ENCODE measurements at regions not wholly inside any gene's neighbourhood (a gene's known extent, or its start where the extent isn't known, plus 50 kb on each side); places are given as distances from the start of the nearest gene placed in this dataset.
A peak's percentile ranks its signal among the peaks of the same experiment; 100 is the strongest.

DNA sequence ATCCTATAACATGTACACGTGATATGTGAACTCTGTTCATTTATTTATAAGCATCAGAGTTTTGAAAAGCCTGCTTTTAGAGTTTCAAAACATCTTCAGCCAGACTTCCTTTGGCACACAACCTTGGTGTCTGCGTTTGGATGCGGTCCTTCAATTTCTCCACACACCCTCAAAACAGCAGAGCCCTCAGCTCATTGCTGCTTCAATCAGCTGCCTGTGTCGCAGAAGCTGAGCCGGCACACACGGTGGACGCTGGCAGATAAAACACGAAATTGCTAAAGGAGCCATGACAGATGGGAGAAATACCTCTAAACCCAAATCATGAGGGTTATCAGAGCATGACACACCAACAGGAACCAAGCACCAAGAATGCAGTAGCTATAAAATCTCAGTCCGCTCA is 396.4 kb upstream of the AKR1E2 start:
- DNase-seq (ENCODE audit: low spot score), result no peak
- 80% methylated on average over 9 of the region's 9 CpGs for WGBS
- TF ChIP-seq EGR1 (IDR thresholded peaks at IDR 0.05; ENCODE audit: low read depth in 2 of 2) (no peak), YY1 (IDR thresholded peaks at IDR 0.05) (no peak), ATF3 (IDR thresholded peaks at IDR 0.05) (no peak)
- TF ChIP-seq, protein P1, sequence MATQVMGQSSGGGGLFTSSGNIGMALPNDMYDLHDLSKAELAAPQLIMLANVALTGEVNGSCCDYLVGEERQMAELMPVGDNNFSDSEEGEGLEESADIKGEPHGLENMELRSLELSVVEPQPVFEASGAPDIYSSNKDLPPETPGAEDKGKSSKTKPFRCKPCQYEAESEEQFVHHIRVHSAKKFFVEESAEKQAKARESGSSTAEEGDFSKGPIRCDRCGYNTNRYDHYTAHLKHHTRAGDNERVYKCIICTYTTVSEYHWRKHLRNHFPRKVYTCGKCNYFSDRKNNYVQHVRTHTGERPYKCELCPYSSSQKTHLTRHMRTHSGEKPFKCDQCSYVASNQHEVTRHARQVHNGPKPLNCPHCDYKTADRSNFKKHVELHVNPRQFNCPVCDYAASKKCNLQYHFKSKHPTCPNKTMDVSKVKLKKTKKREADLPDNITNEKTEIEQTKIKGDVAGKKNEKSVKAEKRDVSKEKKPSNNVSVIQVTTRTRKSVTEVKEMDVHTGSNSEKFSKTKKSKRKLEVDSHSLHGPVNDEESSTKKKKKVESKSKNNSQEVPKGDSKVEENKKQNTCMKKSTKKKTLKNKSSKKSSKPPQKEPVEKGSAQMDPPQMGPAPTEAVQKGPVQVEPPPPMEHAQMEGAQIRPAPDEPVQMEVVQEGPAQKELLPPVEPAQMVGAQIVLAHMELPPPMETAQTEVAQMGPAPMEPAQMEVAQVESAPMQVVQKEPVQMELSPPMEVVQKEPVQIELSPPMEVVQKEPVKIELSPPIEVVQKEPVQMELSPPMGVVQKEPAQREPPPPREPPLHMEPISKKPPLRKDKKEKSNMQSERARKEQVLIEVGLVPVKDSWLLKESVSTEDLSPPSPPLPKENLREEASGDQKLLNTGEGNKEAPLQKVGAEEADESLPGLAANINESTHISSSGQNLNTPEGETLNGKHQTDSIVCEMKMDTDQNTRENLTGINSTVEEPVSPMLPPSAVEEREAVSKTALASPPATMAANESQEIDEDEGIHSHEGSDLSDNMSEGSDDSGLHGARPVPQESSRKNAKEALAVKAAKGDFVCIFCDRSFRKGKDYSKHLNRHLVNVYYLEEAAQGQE (IDR thresholded peaks at IDR 0.05), result no peak
- TF ChIP-seq, protein P2, sequence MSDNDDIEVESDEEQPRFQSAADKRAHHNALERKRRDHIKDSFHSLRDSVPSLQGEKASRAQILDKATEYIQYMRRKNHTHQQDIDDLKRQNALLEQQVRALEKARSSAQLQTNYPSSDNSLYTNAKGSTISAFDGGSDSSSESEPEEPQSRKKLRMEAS (IDR thresholded peaks at IDR 0.05), result no peak
- no peak overlapping the region for H3K4me3 ChIP-seq (ENCODE audit: low read depth in 1 of 3, low read length in 3 of 3)
- H3K36me3 ChIP-seq (ENCODE audit: control insufficient read depth in 4 of 4, insufficient read depth in 3 of 4, low read depth in 1 of 4, low read length in 3 of 4), result no peaks in the 10 kb centered on the region
- no peak overlapping the region for H3K27ac ChIP-seq (ENCODE audit: low read depth in 1 of 2, low read length in 2 of 2)
- peaks cover 0 to 2% (median 0%) of the 10 kb centered on the region in 4 donors for H3K27me3 ChIP-seq (ENCODE audit: control insufficient read depth in 4 of 4, insufficient read depth in 4 of 4, low read length in 3 of 4)
- H3K4me1 ChIP-seq (ENCODE audit: control insufficient read depth in 4 of 4, insufficient read depth in 4 of 4, low read length in 3 of 4), result no peaks in the 10 kb centered on the region
- H3K9me3 ChIP-seq (ENCODE audit: control insufficient read depth in 4 of 4, low read length in 3 of 4), result no peaks in the 10 kb centered on the region
- H3K9ac ChIP-seq (ENCODE audit: low read depth in 1 of 2, low read length in 2 of 2), result no peak overlapping the region

- Histone ChIP-seq H3K36me3 (ENCODE audit: control insufficient read depth in 4 of 4, insufficient read depth in 3 of 4, low read depth in 1 of 4, low read length in 3 of 4) (no peaks in the 10 kb centered on the region), H3K4me3 (ENCODE audit: low read depth in 1 of 3, low read length in 3 of 3) (no peak overlapping the region), H3K9me3 (ENCODE audit: control insufficient read depth in 4 of 4, low read length in 3 of 4) (no peaks in the 10 kb centered on the region), H3K27me3 (ENCODE audit: control insufficient read depth in 4 of 4, insufficient read depth in 4 of 4, low read length in 3 of 4) (peaks cover 0 to 2% (median 0%) of the 10 kb centered on the region in 4 donors), H3K4me1 (ENCODE audit: control insufficient read depth in 4 of 4, insufficient read depth in 4 of 4, low read length in 3 of 4) (no peaks in the 10 kb centered on the region), H3K27ac (ENCODE audit: low read depth in 1 of 2, low read length in 2 of 2) (no peak overlapping the region), H3K9ac (ENCODE audit: low read depth in 1 of 2, low read length in 2 of 2) (no peak overlapping the region)
- WGBS, result 65% methylated on average over 1 of the region's 1 CpG
- peak in 1 of 2 donors; percentile 13 for TF ChIP-seq RAD21 (IDR thresholded peaks at IDR 0.05)
- TF ChIP-seq, protein P2 (IDR thresholded peaks at IDR 0.05), result no peak
- DNase-seq (ENCODE audit: low spot score), result no peak
Observed at GRCh38 chr10:4427532-4427931, 398.5 kb upstream of the AKR1E2 start.

DNA sequence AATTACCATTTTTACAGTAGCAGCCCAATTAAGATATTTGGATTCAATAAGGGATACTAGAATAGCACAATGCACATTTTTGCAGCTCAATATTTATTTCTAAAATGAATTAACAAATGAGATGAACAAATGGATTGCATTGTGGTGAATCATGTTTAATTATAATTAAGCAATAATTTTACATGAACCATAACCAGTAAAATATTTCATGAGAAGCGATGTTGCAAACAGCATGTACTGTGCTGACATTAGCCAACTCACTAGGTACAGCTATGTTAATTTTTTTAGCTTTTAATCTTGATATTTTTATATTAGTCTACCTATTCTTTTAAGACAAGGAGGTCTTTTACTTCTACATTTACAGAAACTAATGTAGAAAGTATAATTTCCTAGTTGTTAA is 399.1 kb upstream of the AKR1E2 start:
- Histone ChIP-seq H3K27ac (ENCODE audit: low read depth in 1 of 2, low read length in 2 of 2) (no peak overlapping the region), H3K4me3 (ENCODE audit: low read depth in 1 of 3, low read length in 3 of 3) (no peak overlapping the region), H3K9me3 (ENCODE audit: control insufficient read depth in 4 of 4, low read length in 3 of 4) (no peaks in the 10 kb centered on the region), H3K9ac (ENCODE audit: low read depth in 1 of 2, low read length in 2 of 2) (no peak overlapping the region), H3K27me3 (ENCODE audit: control insufficient read depth in 4 of 4, insufficient read depth in 4 of 4, low read length in 3 of 4) (peaks cover 0 to 2% (median 0%) of the 10 kb centered on the region in 4 donors), H3K4me1 (ENCODE audit: control insufficient read depth in 4 of 4, insufficient read depth in 4 of 4, low read length in 3 of 4) (no peaks in the 10 kb centered on the region), H3K36me3 (ENCODE audit: control insufficient read depth in 4 of 4, insufficient read depth in 3 of 4, low read depth in 1 of 4, low read length in 3 of 4) (no peaks in the 10 kb centered on the region)
- 89% methylated on average over 1 of the region's 1 CpG for WGBS
- no peak for DNase-seq (ENCODE audit: low spot score)
- TF ChIP-seq YY1 (IDR thresholded peaks at IDR 0.05) (no peak), RXRA (IDR thresholded peaks at IDR 0.05) (no peak), NR2F2 (IDR thresholded peaks at IDR 0.05) (no peak), FOXA2 (IDR thresholded peaks at IDR 0.05) (no peak), SP1 (IDR thresholded peaks at IDR 0.05) (no peak), ATF3 (IDR thresholded peaks at IDR 0.05) (no peak), TAF1 (conservative IDR thresholded peaks at IDR 0.05) (no peak), HNF4G (IDR thresholded peaks at IDR 0.05) (no peak), RAD21 (IDR thresholded peaks at IDR 0.05) (no peak)
- TF ChIP-seq, protein P2 (IDR thresholded peaks at IDR 0.05), result no peak
- TF ChIP-seq, protein P1 (IDR thresholded peaks at IDR 0.05), result no peak

Measured in liver (tissue), 7 donors.